Panc1 (cell line): ENCODE measurements at regions not wholly inside any gene's neighbourhood (a gene's known extent, or its start where the extent isn't known, plus 50 kb on each side); places are given as distances from the start of the nearest gene placed in this dataset.

Experiments
- ATAC-seq: fragments of 200-7000 bp; cut with Tn5 transposase; 2 replicates; pipeline ENCODE4 v1.9.1; 2020; ENCODE audit warnings: mild to moderate bottlenecking, moderate library complexity
- BruUV-seq: library from RNA; stranded (reverse); fragments of 400-500 nt; replicated peaks from 2 replicates; lab custom pipeline; 2021; lab: Mats Ljungman, UMichigan
- CTCF ChIA-PET: fragments of 300-600 bp; sonication (Branson Sonifier 250); formaldehyde crosslinking; loops from one replicate; lab custom pipeline; 2022; ENCODE audit warnings: antibody characterized with exemption; lab: Charles Lee
- POLR2A ChIA-PET: fragments of 300-600 bp; sonication (Branson Sonifier 250); formaldehyde crosslinking; loops from one replicate; lab custom pipeline; 2022; ENCODE audit warnings: antibody characterized with exemption; lab: Charles Lee
- DNase-seq: peaks from one replicate; pipeline ENCODE4 v3.0.0-alpha.2; 2010; ENCODE audit warnings: low read depth, low spot score
- H3K27ac ChIP-seq: 2 replicates; pipeline ENCODE4 v1.5.1; 2011; ENCODE audit warnings: mild to moderate bottlenecking, low read length, inconsistent platforms
- H3K27me3 ChIP-seq: fragments of 200-500 bp; sonication (Bioruptor generic); 2 replicates; pipeline ENCODE4 v1.6.0; 2014; ENCODE audit warnings: low read length, inconsistent platforms; ENCODE audit not compliant: control insufficient read depth, insufficient read depth
- H3K36me3 ChIP-seq: fragments of 200-500 bp; sonication (Bioruptor generic); 2 replicates; pipeline ENCODE4 v1.5.1; 2014; ENCODE audit warnings: inconsistent platforms, mild to moderate bottlenecking, low read length, moderate library complexity; ENCODE audit not compliant: control insufficient read depth, insufficient read depth
- H3K4me1 ChIP-seq: 2 replicates; pipeline ENCODE4 v1.5.1; 2011; ENCODE audit warnings: inconsistent platforms, mild to moderate bottlenecking, low read length, moderate library complexity; ENCODE audit not compliant: control insufficient read depth, insufficient read depth
- H3K4me3 ChIP-seq, 2 experiments: 2 replicates each; pipeline ENCODE4 v1.5.1; 2011 to 2012; ENCODE audit warnings: low read depth in 2 of 2, low read length in 2 of 2, mild to moderate bottlenecking in 2 of 2, inconsistent platforms in 1 of 2, moderate library complexity in 1 of 2
- H3K9me3 ChIP-seq: fragments of 200-500 bp; sonication (Bioruptor generic); 2 replicates; pipeline ENCODE4 v1.5.1; 2014; ENCODE audit warnings: low read depth, mild to moderate bottlenecking, inconsistent platforms, low read length, moderate library complexity; ENCODE audit not compliant: control insufficient read depth, insufficient read depth
- CTCF ChIP-seq: fragments of 450-650 bp; IDR thresholded peaks from 2 replicates; pipeline ENCODE4 v1.5.1; 2017; ENCODE audit warnings: mild to moderate bottlenecking
- POLR2AphosphoS5 ChIP-seq: IDR thresholded peaks from 2 replicates; pipeline ENCODE4 v1.6.1; 2012; ENCODE audit warnings: mild to moderate bottlenecking, low read depth, low read length, moderate library complexity
- REST ChIP-seq, 2 experiments: IDR thresholded peaks; 2 replicates each; pipeline ENCODE4 v1.6.1; 2011 to 2012; ENCODE audit warnings: low read depth in 2 of 2, control low read depth in 1 of 2, low read length in 1 of 2, mild to moderate bottlenecking in 1 of 2, moderate library complexity in 1 of 2; ENCODE audit not compliant: insufficient read depth in 1 of 2
- SIN3A ChIP-seq: IDR thresholded peaks from 2 replicates; pipeline ENCODE4 v1.6.1; 2012; ENCODE audit warnings: low read depth, mild to moderate bottlenecking, low read length, moderate library complexity, borderline replicate concordance; ENCODE audit not compliant: insufficient read depth
- TCF7L2 ChIP-seq: IDR thresholded peaks from 2 replicates; pipeline ENCODE4 v1.6.1; 2011; ENCODE audit warnings: mild to moderate bottlenecking, low read depth, low read length, inconsistent platforms
- in situ Hi-C: cut with HindIII; loops from 2 replicates; pipeline ENCODE4 v1.10.0; 2016; ENCODE audit warnings: low sequenced_read_pairs, low pct_unique_long_range_greater_than_20kb
- intact Hi-C: fragments of 100-400 bp; cut with micrococcal nuclease; formaldehyde crosslinking; loops from one replicate; pipeline ENCODE4 v1.10.0; 2022; ENCODE audit not compliant: unreplicated experiment

GRCh38 chr3:152937234-152937633, 102.3 kb downstream of the P2RY1 start:
- ATAC-seq (no peak), DNase-seq (no peak)
- Histone ChIP-seq H3K9me3 (no peaks in the 10 kb centered on the region), H3K27me3 (no peaks in the 10 kb centered on the region), H3K27ac (no peak overlapping the region), H3K4me1 (no peaks in the 10 kb centered on the region), H3K36me3 (no peaks in the 10 kb centered on the region), H3K4me3 (no peak overlapping the region)
- intact Hi-C loops, result no loop called here
- BruUV-seq, result no TSS peak
- POLR2A ChIA-PET, result no interaction called here
- TF ChIP-seq TCF7L2, result no peak
- no peak for TF ChIP-seq SIN3A
- TF ChIP-seq CTCF, result peak; percentile 19; the same call in 1 of the 2 replicates
- no peak for TF ChIP-seq POLR2AphosphoS5
- TF ChIP-seq REST (IDR thresholded peaks at IDR 0.05; ENCODE audit: insufficient read depth in 1 of 2, low read depth in 2 of 2, low read length in 1 of 2), result no peak
- in situ Hi-C loops, result no loop called here
- CTCF ChIA-PET, result no interaction called here

DNA sequence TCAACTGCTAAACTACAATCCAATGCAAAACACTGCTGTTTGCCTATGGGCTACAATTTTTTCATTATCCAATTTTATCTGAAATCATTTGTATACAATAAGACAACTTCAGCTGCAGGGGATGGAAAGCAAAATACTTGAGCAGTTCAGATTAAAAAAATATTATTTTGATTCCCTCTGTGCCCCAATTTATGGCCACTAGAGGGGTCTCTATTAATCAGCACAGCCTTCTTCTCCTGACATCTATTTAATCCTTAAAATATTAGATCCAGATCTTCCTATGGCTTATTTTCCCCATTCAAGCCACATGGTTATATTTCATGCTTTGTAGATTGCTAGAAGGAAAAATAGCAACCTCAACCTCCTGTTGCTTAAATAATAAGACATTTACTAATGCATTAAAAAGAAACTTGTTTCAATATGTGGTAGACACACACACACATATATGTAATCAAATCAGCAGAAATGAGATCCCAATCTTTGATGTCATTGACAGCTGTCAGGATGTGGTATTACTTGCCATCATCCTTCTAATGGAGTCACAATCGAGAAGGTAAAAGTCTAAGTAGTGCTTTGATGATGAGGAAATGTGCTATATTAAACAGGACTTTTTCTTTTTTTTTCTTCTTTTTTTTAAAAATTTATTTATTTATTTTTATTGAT, 104.2 kb downstream of the P2RY1 start:
- intact Hi-C loops (no loop called here), in situ Hi-C loops (no loop called here)
- no peak for TF ChIP-seq REST (IDR thresholded peaks at IDR 0.05; ENCODE audit: insufficient read depth in 1 of 2, low read depth in 2 of 2, low read length in 1 of 2)
- no peak for TF ChIP-seq SIN3A
- no peak; the same call in 1 of the 2 replicates for TF ChIP-seq CTCF
- TF ChIP-seq TCF7L2, result no peak
- no peak for TF ChIP-seq POLR2AphosphoS5
- ChIA-PET POLR2A (no interaction called here), CTCF (no interaction called here)
- H3K27me3 ChIP-seq, result no peaks in the 10 kb centered on the region
- H3K9me3 ChIP-seq, result no peaks in the 10 kb centered on the region
- no peak overlapping the region for H3K4me3 ChIP-seq
- ATAC-seq (no peak), DNase-seq (no peak)
- H3K4me1 ChIP-seq, result no peaks in the 10 kb centered on the region
- no peak overlapping the region for H3K27ac ChIP-seq
- no TSS peak for BruUV-seq
- H3K36me3 ChIP-seq, result no peaks in the 10 kb centered on the region
